ENCODE measurements at regions not wholly inside any gene's neighbourhood (a gene's known extent, or its start where the extent isn't known, plus 50 kb on each side); places are given as distances from the start of the nearest gene placed in this dataset.

- H3K4me1 Mint-ChIP-seq (ENCODE audit: low read depth): no peaks in the 10 kb centered on the region
- H3K27me3 Mint-ChIP-seq (ENCODE audit: low read depth): no peaks in the 10 kb centered on the region
- H3K36me3 Mint-ChIP-seq (ENCODE audit: low read depth): peaks cover 58% of the 10 kb centered on the region
- CTCF ChIA-PET: no interaction called here
- intact Hi-C loops (cut with micrococcal nuclease): no loop called here
- H3K9me3 Mint-ChIP-seq: peaks cover 7% of the 10 kb centered on the region
- no peak overlapping the region for H3K27ac Mint-ChIP-seq
- H3K4me3 Mint-ChIP-seq: no peak overlapping the region
- DNase-seq: no peak
Observed at GRCh38 chr22:26777156-26777801, 119.9 kb downstream of the MIAT start.

- Mint-ChIP-seq H3K27ac (no peak overlapping the region), H3K4me3 (no peak overlapping the region), H3K4me1 (ENCODE audit: low read depth) (no peaks in the 10 kb centered on the region), H3K36me3 (ENCODE audit: low read depth) (peaks cover 58% of the 10 kb centered on the region), H3K27me3 (ENCODE audit: low read depth) (no peaks in the 10 kb centered on the region), H3K9me3 (peaks cover 7% of the 10 kb centered on the region)
- CTCF ChIA-PET: no interaction called here
- intact Hi-C loops (cut with micrococcal nuclease): no loop called here
- no peak for DNase-seq
Observed at GRCh38 chr22:26778372-26778771, 121.0 kb downstream of the MIAT start.

GRCh38 chr22:26779108-26779507 lies 121.7 kb downstream of the MIAT start:
- peaks cover 7% of the 10 kb centered on the region for H3K9me3 Mint-ChIP-seq
- intact Hi-C loops (cut with micrococcal nuclease): no loop called here
- no peak overlapping the region for H3K4me3 Mint-ChIP-seq
- CTCF ChIA-PET: no interaction called here
- H3K4me1 Mint-ChIP-seq (ENCODE audit: low read depth): no peaks in the 10 kb centered on the region
- no peak overlapping the region for H3K27ac Mint-ChIP-seq
- H3K36me3 Mint-ChIP-seq (ENCODE audit: low read depth): peaks cover 55% of the 10 kb centered on the region
- no peak for DNase-seq
- H3K27me3 Mint-ChIP-seq (ENCODE audit: low read depth): no peaks in the 10 kb centered on the region

- CTCF ChIA-PET: no interaction called here
- H3K36me3 Mint-ChIP-seq (ENCODE audit: low read depth): peaks cover 50% of the 10 kb centered on the region
- peaks cover 7% of the 10 kb centered on the region for H3K9me3 Mint-ChIP-seq
- H3K27ac Mint-ChIP-seq: no peak overlapping the region
- DNase-seq: no peak
- intact Hi-C loops (cut with micrococcal nuclease): no loop called here
- H3K4me1 Mint-ChIP-seq (ENCODE audit: low read depth): no peaks in the 10 kb centered on the region
- no peaks in the 10 kb centered on the region for H3K27me3 Mint-ChIP-seq (ENCODE audit: low read depth)
- no peak overlapping the region for H3K4me3 Mint-ChIP-seq
Observed at GRCh38 chr22:26779929-26780328, 122.5 kb downstream of the MIAT start.

- Mint-ChIP-seq H3K4me1 (ENCODE audit: low read depth) (no peaks in the 10 kb centered on the region), H3K4me3 (no peak overlapping the region), H3K27ac (no peak overlapping the region), H3K36me3 (ENCODE audit: low read depth) (peaks cover 46% of the 10 kb centered on the region), H3K9me3 (peaks cover 6% of the 10 kb centered on the region), H3K27me3 (ENCODE audit: low read depth) (no peaks in the 10 kb centered on the region)
- intact Hi-C loops (cut with micrococcal nuclease): no loop called here
- CTCF ChIA-PET: no interaction called here
- no peak for DNase-seq
Observed at GRCh38 chr22:26780521-26780920, 123.1 kb downstream of the MIAT start.

GRCh38 chr22:26781062-26781461 lies 123.7 kb downstream of the MIAT start:
- CTCF ChIA-PET: no interaction called here
- Mint-ChIP-seq H3K27me3 (ENCODE audit: low read depth) (no peaks in the 10 kb centered on the region), H3K4me1 (ENCODE audit: low read depth) (no peaks in the 10 kb centered on the region), H3K9me3 (peaks cover 6% of the 10 kb centered on the region), H3K36me3 (ENCODE audit: low read depth) (peaks cover 43% of the 10 kb centered on the region), H3K4me3 (no peak overlapping the region), H3K27ac (no peak overlapping the region)
- intact Hi-C loops (cut with micrococcal nuclease): no loop called here
- no peak for DNase-seq

GRCh38 chr22:26781596-26781995 lies 124.2 kb downstream of the MIAT start:
- peaks cover 6% of the 10 kb centered on the region for H3K9me3 Mint-ChIP-seq
- no peaks in the 10 kb centered on the region for H3K4me1 Mint-ChIP-seq (ENCODE audit: low read depth)
- CTCF ChIA-PET: no interaction called here
- no peaks in the 10 kb centered on the region for H3K27me3 Mint-ChIP-seq (ENCODE audit: low read depth)
- no peak for DNase-seq
- H3K27ac Mint-ChIP-seq: no peak overlapping the region
- intact Hi-C loops (cut with micrococcal nuclease): no loop called here
- no peak overlapping the region for H3K4me3 Mint-ChIP-seq
- peaks cover 43% of the 10 kb centered on the region for H3K36me3 Mint-ChIP-seq (ENCODE audit: low read depth)

GRCh38 chr22:26783885-26784284 lies 126.5 kb downstream of the MIAT start:
- peaks cover 6% of the 10 kb centered on the region for H3K9me3 Mint-ChIP-seq
- CTCF ChIA-PET: no interaction called here
- no peaks in the 10 kb centered on the region for H3K27me3 Mint-ChIP-seq (ENCODE audit: low read depth)
- H3K4me1 Mint-ChIP-seq (ENCODE audit: low read depth): no peaks in the 10 kb centered on the region
- intact Hi-C loops (cut with micrococcal nuclease): no loop called here
- no peak for DNase-seq
- no peak overlapping the region for H3K27ac Mint-ChIP-seq
- no peak overlapping the region for H3K4me3 Mint-ChIP-seq
- peaks cover 26% of the 10 kb centered on the region for H3K36me3 Mint-ChIP-seq (ENCODE audit: low read depth)

- H3K4me3 Mint-ChIP-seq: no peak overlapping the region
- H3K4me1 Mint-ChIP-seq (ENCODE audit: low read depth): no peaks in the 10 kb centered on the region
- H3K9me3 Mint-ChIP-seq: peaks cover 2% of the 10 kb centered on the region
- intact Hi-C loops (cut with micrococcal nuclease): no loop called here
- no peaks in the 10 kb centered on the region for H3K27me3 Mint-ChIP-seq (ENCODE audit: low read depth)
- H3K36me3 Mint-ChIP-seq (ENCODE audit: low read depth): peaks cover 17% of the 10 kb centered on the region
- CTCF ChIA-PET: no interaction called here
- DNase-seq: no peak
- H3K27ac Mint-ChIP-seq: no peak overlapping the region
Observed at GRCh38 chr22:26784772-26785171, 127.4 kb downstream of the MIAT start.

GRCh38 chr22:26785932-26786331 lies 128.5 kb downstream of the MIAT start:
- CTCF ChIA-PET: no interaction called here
- no peak overlapping the region for H3K4me3 Mint-ChIP-seq
- H3K9me3 Mint-ChIP-seq: no peaks in the 10 kb centered on the region
- H3K4me1 Mint-ChIP-seq (ENCODE audit: low read depth): no peaks in the 10 kb centered on the region
- DNase-seq: no peak
- intact Hi-C loops (cut with micrococcal nuclease): no loop called here
- peaks cover 13% of the 10 kb centered on the region for H3K36me3 Mint-ChIP-seq (ENCODE audit: low read depth)
- no peak overlapping the region for H3K27ac Mint-ChIP-seq
- H3K27me3 Mint-ChIP-seq (ENCODE audit: low read depth): no peaks in the 10 kb centered on the region

GRCh38 chr22:26786398-26786797 lies 129.0 kb downstream of the MIAT start:
- H3K9me3 Mint-ChIP-seq: no peaks in the 10 kb centered on the region
- intact Hi-C loops (cut with micrococcal nuclease): no loop called here
- CTCF ChIA-PET: no interaction called here
- no peak overlapping the region for H3K27ac Mint-ChIP-seq
- H3K4me1 Mint-ChIP-seq (ENCODE audit: low read depth): no peaks in the 10 kb centered on the region
- no peak for DNase-seq
- H3K4me3 Mint-ChIP-seq: no peak overlapping the region
- no peaks in the 10 kb centered on the region for H3K27me3 Mint-ChIP-seq (ENCODE audit: low read depth)
- H3K36me3 Mint-ChIP-seq (ENCODE audit: low read depth): peaks cover 16% of the 10 kb centered on the region

- intact Hi-C loops (cut with micrococcal nuclease): no loop called here
- Mint-ChIP-seq H3K27me3 (ENCODE audit: low read depth) (no peaks in the 10 kb centered on the region), H3K27ac (no peak overlapping the region), H3K4me1 (ENCODE audit: low read depth) (no peaks in the 10 kb centered on the region), H3K4me3 (no peak overlapping the region), H3K9me3 (peaks cover 2% of the 10 kb centered on the region), H3K36me3 (ENCODE audit: low read depth) (peaks cover 33% of the 10 kb centered on the region)
- DNase-seq: no peak
- CTCF ChIA-PET: no interaction called here
Observed at GRCh38 chr22:26789951-26790350, 132.6 kb downstream of the MIAT start.

- Mint-ChIP-seq H3K36me3 (ENCODE audit: low read depth) (peaks cover 33% of the 10 kb centered on the region), H3K9me3 (peaks cover 2% of the 10 kb centered on the region), H3K27ac (no peak overlapping the region), H3K4me3 (no peak overlapping the region), H3K27me3 (ENCODE audit: low read depth) (no peaks in the 10 kb centered on the region), H3K4me1 (ENCODE audit: low read depth) (no peaks in the 10 kb centered on the region)
- DNase-seq: no peak
- intact Hi-C loops (cut with micrococcal nuclease): no loop called here
- CTCF ChIA-PET: no interaction called here
Observed at GRCh38 chr22:26792522-26792921, 135.1 kb downstream of the MIAT start.
